AG04449 (cell line): ENCODE measurements at regions not wholly inside any gene's neighbourhood (a gene's known extent, or its start where the extent isn't known, plus 50 kb on each side); places are given as distances from the start of the nearest gene placed in this dataset.

Source experiments
- CTCF ChIA-PET: fragments of 350-600 bp; formaldehyde crosslinking; extraction: SDS; loops from one replicate; lab custom pipeline; 2021; ENCODE audit warnings: antibody characterized with exemption; lab: Yijun Ruan, JAX
- POLR2A ChIA-PET: fragments of 400-600, 350-600 bp; formaldehyde crosslinking; extraction: SDS; loops from one replicate; lab custom pipeline; 2020; ENCODE audit warnings: antibody characterized with exemption, inconsistent platforms; lab: Yijun Ruan, JAX
- DNase-seq: peaks from one replicate; pipeline ENCODE4 v3.0.0-alpha.2; 2010; ENCODE audit warnings: low read depth, low spot score
- H3K4me3 ChIP-seq: 2 replicates; pipeline ENCODE4 v1.5.1; 2011; ENCODE audit warnings: low read depth, mild to moderate bottlenecking, control low read depth, low read length
- CTCF ChIP-seq: IDR thresholded peaks from one replicate; pipeline ENCODE4 v1.5.1; 2011; ENCODE audit warnings: mild to moderate bottlenecking, moderate library complexity, low read length, control low read depth, inconsistent platforms; ENCODE audit not compliant: insufficient read depth; ENCODE audit errors: missing control alignments

DNA sequence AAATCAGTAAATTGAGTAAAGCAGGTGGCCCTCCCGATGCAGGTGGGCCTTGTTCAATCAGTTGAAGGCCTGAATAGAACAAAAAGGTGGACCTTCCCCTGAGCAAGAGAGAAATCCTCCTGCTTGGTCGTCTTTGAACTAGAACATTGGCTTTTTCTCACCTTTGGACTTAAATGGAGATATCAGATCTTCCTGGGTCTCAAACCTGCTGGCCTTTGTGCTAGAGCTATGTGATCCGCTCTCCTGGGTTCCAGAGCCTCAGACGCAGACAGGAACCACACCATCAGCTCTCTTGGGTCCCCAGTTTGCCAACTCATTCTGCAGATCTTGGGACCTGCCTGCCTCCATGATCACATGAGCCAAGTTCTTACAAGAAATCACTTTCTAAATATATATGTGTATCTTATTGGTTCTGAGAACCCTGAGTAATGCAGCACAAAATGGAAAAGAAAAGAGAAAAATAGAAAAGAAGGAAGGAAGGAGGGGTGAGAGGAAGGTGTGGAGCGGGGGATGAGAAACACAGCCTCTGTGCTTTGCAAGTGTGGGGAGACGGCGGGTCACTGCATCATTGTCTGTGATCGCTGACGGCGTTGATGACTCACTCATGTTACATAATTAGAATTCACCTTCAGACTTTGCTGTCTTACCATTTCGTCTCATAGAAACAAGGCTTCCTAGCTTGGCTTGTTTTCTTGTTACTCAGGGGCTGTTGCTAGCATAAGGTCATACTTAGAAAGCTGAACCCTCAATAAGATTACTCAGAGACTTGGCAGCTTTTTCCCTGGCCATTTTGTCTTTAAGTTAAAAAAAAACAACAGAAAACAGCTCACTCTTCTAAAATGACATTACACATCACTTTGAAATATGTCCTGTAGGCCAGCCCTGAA, 85.7 kb upstream of the NEDD9 start:
- POLR2A ChIA-PET: interaction anchor here (0.6 to 0.9 kb wide), 4 partner anchors 10 to 86 kb away, joined by 3 to 4 read pairs (median 4); partner anchors contain the start of gene NEDD9
- peak; percentile 90 for DNase-seq
- H3K4me3 ChIP-seq: no peak overlapping the region
- CTCF ChIA-PET: interaction anchor here (0.9 to 1.5 kb wide), 3 partner anchors 11 to 178 kb away, joined by 3 to 4 read pairs (median 4); no protein-coding TSS in a partner anchor
- TF ChIP-seq CTCF: no peak

GRCh38 chr6:11315743-11316437, 83.4 kb upstream of the NEDD9 start:
- no peak overlapping the region for H3K4me3 ChIP-seq
- no peak for TF ChIP-seq CTCF
- CTCF ChIA-PET: interaction anchor here (1.0 kb wide), 1 partner anchor 15 kb away, joined by 3 read pairs; no protein-coding TSS in a partner anchor
- POLR2A ChIA-PET: interaction anchor here (0.6 to 1.2 kb wide), 3 partner anchors 14 to 300 kb away, joined by 3 read pairs; no protein-coding TSS in a partner anchor
- peak; percentile 89 for DNase-seq

DNA sequence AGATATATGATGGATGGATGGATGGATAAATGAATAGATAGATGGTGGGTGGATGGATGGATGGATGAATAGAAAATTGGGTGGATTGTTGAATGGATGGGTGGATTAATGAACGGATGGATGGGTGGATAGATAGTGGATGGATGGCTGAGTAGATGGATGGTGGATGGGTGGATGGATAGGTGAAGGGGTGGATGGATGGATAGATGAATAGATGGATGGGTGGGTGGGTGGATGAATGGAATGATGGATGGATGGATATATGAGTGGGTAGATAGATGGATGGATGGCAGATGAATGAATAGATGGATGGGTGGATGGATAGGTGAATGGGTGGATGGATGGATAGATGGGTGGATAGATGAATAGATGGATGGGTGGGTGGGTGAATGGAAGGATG, 80.7 kb upstream of the NEDD9 start:
- DNase-seq: no peak
- H3K4me3 ChIP-seq: no peak overlapping the region
- ChIA-PET POLR2A (no interaction called here), CTCF (no interaction called here)
- TF ChIP-seq CTCF: no peak

DNA sequence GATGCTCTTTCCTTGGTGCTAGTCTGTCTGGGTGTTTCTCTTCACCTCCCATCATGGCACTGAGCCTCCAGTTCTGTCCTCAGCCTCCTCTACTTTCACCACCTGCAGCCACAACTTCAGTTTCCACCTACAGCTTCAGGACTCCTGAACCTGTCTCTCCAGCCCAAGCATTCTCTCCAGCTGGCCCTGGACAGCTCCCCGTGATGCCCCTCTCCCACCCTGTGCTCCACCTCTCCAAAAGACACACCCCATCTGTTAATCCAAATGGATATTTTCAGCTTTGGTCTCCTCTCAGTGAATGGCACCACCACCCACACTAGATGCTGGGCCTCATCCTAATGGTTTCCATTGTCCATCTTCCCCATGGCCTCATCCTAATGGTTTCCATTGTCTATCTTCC, 79.5 kb upstream of the NEDD9 start:
- ChIA-PET POLR2A (interaction anchor here (1.3 kb wide), 1 partner anchor 90 kb away, joined by 3 read pairs; no protein-coding TSS in a partner anchor), CTCF (no interaction called here)
- DNase-seq: no peak
- no peak for TF ChIP-seq CTCF
- H3K4me3 ChIP-seq: no peak overlapping the region

DNA sequence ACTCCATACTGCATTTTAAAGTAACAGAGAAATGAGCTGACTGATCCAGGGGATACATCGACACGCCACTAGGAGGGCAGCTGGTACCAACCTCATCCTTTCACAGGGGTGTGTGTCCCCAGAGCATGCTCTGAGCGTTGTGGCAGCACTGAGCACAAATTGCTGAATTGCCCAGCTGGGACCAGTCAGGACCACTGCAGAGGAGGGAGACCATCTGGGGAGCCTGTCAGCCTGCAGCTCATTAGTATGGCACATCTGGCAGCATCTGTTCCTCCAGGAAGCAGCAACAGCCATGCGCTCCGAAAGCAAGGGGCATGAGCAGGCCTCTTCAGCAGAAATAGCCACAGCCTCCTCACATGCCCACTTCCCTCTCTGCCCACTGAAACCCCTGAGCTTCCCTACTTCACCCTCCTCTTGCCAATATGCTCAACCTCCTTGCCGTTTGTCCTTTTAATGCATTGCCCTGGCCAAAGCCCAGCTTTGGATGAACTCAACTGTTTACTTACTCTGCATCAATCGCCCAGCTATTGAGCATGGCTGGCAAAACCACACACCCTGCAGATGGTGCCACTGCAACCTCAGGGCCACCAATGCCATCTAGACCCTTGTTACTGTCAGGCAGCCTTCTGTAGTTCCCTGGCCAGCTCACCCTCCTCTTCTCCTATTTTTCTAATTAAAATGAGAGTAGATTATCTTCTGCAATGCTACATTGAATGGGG, 77.6 kb upstream of the NEDD9 start:
- no peak overlapping the region for H3K4me3 ChIP-seq
- DNase-seq: no peak
- CTCF ChIA-PET: no interaction called here
- POLR2A ChIA-PET: no interaction called here
- TF ChIP-seq CTCF: no peak
